ENCODE measurements at regions not wholly inside any gene's neighbourhood (a gene's known extent, or its start where the extent isn't known, plus 50 kb on each side); places are given as distances from the start of the nearest gene placed in this dataset.

GRCh38 chr2:180368881-180369280 is 361.8 kb upstream of the CWC22 start:
- no peak for TF ChIP-seq REST (IDR thresholded peaks at IDR 0.05; ENCODE audit: insufficient read depth in 1 of 2, low read depth in 2 of 2, low read length in 1 of 2)
- TF ChIP-seq POLR2AphosphoS5 (IDR thresholded peaks at IDR 0.05; ENCODE audit: low read depth, low read length): no peak
- TF ChIP-seq SIN3A (IDR thresholded peaks at IDR 0.05; ENCODE audit: borderline replicate concordance, insufficient read depth, low read depth, low read length): no peak
- no peak for TF ChIP-seq TCF7L2 (IDR thresholded peaks at IDR 0.05; ENCODE audit: low read depth, low read length)
- no peak for TF ChIP-seq CTCF (IDR thresholded peaks at IDR 0.05)
- intact Hi-C loops (cut with micrococcal nuclease; ENCODE audit: unreplicated experiment) (no loop called here), in situ Hi-C loops (cut with HindIII; ENCODE audit: low pct_unique_long_range_greater_than_20kb, low sequenced_read_pairs) (no loop called here)
- no peaks in the 10 kb centered on the region; the same call in 1 of the 2 replicates for H3K4me1 ChIP-seq (ENCODE audit: control insufficient read depth, insufficient read depth, low read length)
- H3K36me3 ChIP-seq (ENCODE audit: control insufficient read depth, insufficient read depth, low read length): no peaks in the 10 kb centered on the region
- ChIA-PET CTCF (no interaction called here), POLR2A (no interaction called here)
- H3K4me3 ChIP-seq (ENCODE audit: low read depth in 2 of 2, low read length in 2 of 2): no peak overlapping the region
- ATAC-seq (no peak), DNase-seq (ENCODE audit: low read depth, low spot score) (no peak)
- H3K9me3 ChIP-seq (ENCODE audit: control insufficient read depth, insufficient read depth, low read depth, low read length): no peaks in the 10 kb centered on the region
- H3K27ac ChIP-seq (ENCODE audit: low read length): no peak overlapping the region
- no peaks in the 10 kb centered on the region for H3K27me3 ChIP-seq (ENCODE audit: control insufficient read depth, insufficient read depth, low read length)
- BruUV-seq (replicated peaks): no TSS peak

GRCh38 chr2:180367815-180368214 is 360.7 kb upstream of the CWC22 start:
- no peak overlapping the region for H3K27ac ChIP-seq (ENCODE audit: low read length)
- DNase-seq (ENCODE audit: low read depth, low spot score): no peak
- no peaks in the 10 kb centered on the region for H3K27me3 ChIP-seq (ENCODE audit: control insufficient read depth, insufficient read depth, low read length)
- H3K4me1 ChIP-seq (ENCODE audit: control insufficient read depth, insufficient read depth, low read length): no peaks in the 10 kb centered on the region; the same call in 1 of the 2 replicates
- intact Hi-C loops (cut with micrococcal nuclease; ENCODE audit: unreplicated experiment) (no loop called here), in situ Hi-C loops (cut with HindIII; ENCODE audit: low pct_unique_long_range_greater_than_20kb, low sequenced_read_pairs) (no loop called here)
- no peak overlapping the region for H3K4me3 ChIP-seq (ENCODE audit: low read depth in 2 of 2, low read length in 2 of 2)
- peak; percentile 60 for ATAC-seq
- ChIA-PET POLR2A (interaction anchor here (0.5 kb wide), 1 partner anchor 1627 kb away, joined by 4 read pairs; no protein-coding TSS in a partner anchor), CTCF (no interaction called here)
- H3K36me3 ChIP-seq (ENCODE audit: control insufficient read depth, insufficient read depth, low read length): no peaks in the 10 kb centered on the region
- no peaks in the 10 kb centered on the region for H3K9me3 ChIP-seq (ENCODE audit: control insufficient read depth, insufficient read depth, low read depth, low read length)
- TF ChIP-seq TCF7L2 (IDR thresholded peaks at IDR 0.05; ENCODE audit: low read depth, low read length) (peak; percentile 52; the same call in 1 of the 2 replicates), SIN3A (IDR thresholded peaks at IDR 0.05; ENCODE audit: borderline replicate concordance, insufficient read depth, low read depth, low read length) (no peak)
- BruUV-seq (replicated peaks): no TSS peak

- intact Hi-C loops (cut with micrococcal nuclease; ENCODE audit: unreplicated experiment) (no loop called here), in situ Hi-C loops (cut with HindIII; ENCODE audit: low pct_unique_long_range_greater_than_20kb, low sequenced_read_pairs) (no loop called here)
- TF ChIP-seq SIN3A (IDR thresholded peaks at IDR 0.05; ENCODE audit: borderline replicate concordance, insufficient read depth, low read depth, low read length) (no peak), TCF7L2 (IDR thresholded peaks at IDR 0.05; ENCODE audit: low read depth, low read length) (no peak), POLR2AphosphoS5 (IDR thresholded peaks at IDR 0.05; ENCODE audit: low read depth, low read length) (no peak), CTCF (IDR thresholded peaks at IDR 0.05) (no peak), REST (IDR thresholded peaks at IDR 0.05; ENCODE audit: insufficient read depth in 1 of 2, low read depth in 2 of 2, low read length in 1 of 2) (no peak)
- ChIA-PET CTCF (interaction anchor here (0.5 kb wide), 1 partner anchor 241 kb away, joined by 10 read pairs; no protein-coding TSS in a partner anchor), POLR2A (no interaction called here)
- Histone ChIP-seq H3K36me3 (ENCODE audit: control insufficient read depth, insufficient read depth, low read length) (no peaks in the 10 kb centered on the region), H3K4me3 (ENCODE audit: low read depth in 2 of 2, low read length in 2 of 2) (no peak overlapping the region), H3K27ac (ENCODE audit: low read length) (no peak overlapping the region), H3K9me3 (ENCODE audit: control insufficient read depth, insufficient read depth, low read depth, low read length) (no peaks in the 10 kb centered on the region), H3K4me1 (ENCODE audit: control insufficient read depth, insufficient read depth, low read length) (no peaks in the 10 kb centered on the region; the same call in 1 of the 2 replicates), H3K27me3 (ENCODE audit: control insufficient read depth, insufficient read depth, low read length) (no peaks in the 10 kb centered on the region)
- no TSS peak for BruUV-seq (replicated peaks)
- ATAC-seq: no peak
- no peak for DNase-seq (ENCODE audit: low read depth, low spot score)
These were observed 359.4 kb upstream of the CWC22 start for GRCh38 chr2:180366481-180366880.
